NB4 (cell line): ENCODE measurements at regions not wholly inside any gene's neighbourhood (a gene's known extent, or its start where the extent isn't known, plus 50 kb on each side); places are given as distances from the start of the nearest gene placed in this dataset.
"Not testable (repeated sequence)": the region's sequence is repeated elsewhere in the genome, so short reads cannot be mapped to it uniquely, and the experiment has no call there.

Experiments used
- DNase-seq: peaks from one replicate; pipeline ENCODE4 v3.0.0; 2010; ENCODE audit warnings: low read depth
- H3K4me3 ChIP-seq: one replicate; pipeline ENCODE4 v1.5.1; 2011; ENCODE audit warnings: mild to moderate bottlenecking, low read depth, low read length, moderate library complexity
- MYC ChIP-seq: IDR thresholded peaks from 2 replicates; pipeline ENCODE4 v1.6.1; 2011; ENCODE audit warnings: low read depth, low read length
- POLR2A ChIP-seq: IDR thresholded peaks from 2 replicates; pipeline ENCODE4 v1.6.1; 2011; ENCODE audit warnings: mild to moderate bottlenecking; ENCODE audit not compliant: insufficient read length; ENCODE audit errors: extremely low read depth
- TF ChIP-seq, protein P1 (sequence below): IDR thresholded peaks from 2 replicates; pipeline ENCODE4 v1.6.1; 2011; ENCODE audit warnings: low read depth, low read length
- TF ChIP-seq, protein P2 (sequence below): IDR thresholded peaks from one replicate; pipeline ENCODE4 v1.5.1; 2012; ENCODE audit warnings: low read depth, low read length

DNA sequence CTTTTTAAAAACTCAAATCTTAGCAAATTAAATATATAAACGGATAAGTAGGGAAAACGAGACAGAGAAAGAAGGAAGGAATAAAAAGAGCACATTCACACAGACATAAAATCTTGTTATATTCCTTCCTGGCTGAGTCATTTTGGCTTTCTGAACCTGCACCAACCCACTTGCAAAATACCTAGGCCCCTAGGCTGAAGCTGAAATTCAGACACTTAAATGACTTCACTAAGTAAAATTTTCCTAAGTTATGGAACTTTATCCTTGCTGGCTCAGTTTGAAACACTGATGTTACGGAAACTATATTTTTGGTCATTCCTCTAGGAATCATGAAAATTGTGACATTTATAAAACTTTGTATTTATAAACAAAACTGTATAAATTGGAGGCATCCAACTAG lies 462.8 kb upstream of the NFIA start:
- DNase-seq, result no peak
- H3K4me3 ChIP-seq, result no peak overlapping the region
- TF ChIP-seq, protein P1, sequence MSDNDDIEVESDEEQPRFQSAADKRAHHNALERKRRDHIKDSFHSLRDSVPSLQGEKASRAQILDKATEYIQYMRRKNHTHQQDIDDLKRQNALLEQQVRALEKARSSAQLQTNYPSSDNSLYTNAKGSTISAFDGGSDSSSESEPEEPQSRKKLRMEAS, result no peak
- TF ChIP-seq MYC (no peak), POLR2A (no peak)
- TF ChIP-seq, protein P2, sequence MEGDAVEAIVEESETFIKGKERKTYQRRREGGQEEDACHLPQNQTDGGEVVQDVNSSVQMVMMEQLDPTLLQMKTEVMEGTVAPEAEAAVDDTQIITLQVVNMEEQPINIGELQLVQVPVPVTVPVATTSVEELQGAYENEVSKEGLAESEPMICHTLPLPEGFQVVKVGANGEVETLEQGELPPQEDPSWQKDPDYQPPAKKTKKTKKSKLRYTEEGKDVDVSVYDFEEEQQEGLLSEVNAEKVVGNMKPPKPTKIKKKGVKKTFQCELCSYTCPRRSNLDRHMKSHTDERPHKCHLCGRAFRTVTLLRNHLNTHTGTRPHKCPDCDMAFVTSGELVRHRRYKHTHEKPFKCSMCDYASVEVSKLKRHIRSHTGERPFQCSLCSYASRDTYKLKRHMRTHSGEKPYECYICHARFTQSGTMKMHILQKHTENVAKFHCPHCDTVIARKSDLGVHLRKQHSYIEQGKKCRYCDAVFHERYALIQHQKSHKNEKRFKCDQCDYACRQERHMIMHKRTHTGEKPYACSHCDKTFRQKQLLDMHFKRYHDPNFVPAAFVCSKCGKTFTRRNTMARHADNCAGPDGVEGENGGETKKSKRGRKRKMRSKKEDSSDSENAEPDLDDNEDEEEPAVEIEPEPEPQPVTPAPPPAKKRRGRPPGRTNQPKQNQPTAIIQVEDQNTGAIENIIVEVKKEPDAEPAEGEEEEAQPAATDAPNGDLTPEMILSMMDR, result no peak

DNA sequence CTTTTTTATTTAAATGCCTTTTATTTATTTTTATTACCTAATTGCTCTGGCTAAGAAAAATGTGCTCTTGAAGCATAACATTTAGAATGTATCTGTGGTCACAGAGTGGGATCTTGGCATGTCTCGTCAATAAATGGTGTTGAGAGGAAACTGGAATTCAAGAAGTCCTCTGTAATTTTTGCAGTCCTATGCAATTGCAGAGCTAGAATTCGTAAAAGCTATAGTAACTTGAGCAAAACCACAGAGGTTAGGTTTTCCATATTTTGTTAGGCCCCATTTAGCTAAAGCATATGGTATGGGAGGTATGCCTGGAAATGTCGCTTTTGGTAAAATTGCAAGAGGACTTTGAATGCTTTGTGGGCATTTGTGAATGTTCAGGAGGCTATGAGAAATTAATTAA lies 466.7 kb upstream of the NFIA start:
- no peak for DNase-seq
- no peak for TF ChIP-seq MYC
- no peak overlapping the region for H3K4me3 ChIP-seq

DNA sequence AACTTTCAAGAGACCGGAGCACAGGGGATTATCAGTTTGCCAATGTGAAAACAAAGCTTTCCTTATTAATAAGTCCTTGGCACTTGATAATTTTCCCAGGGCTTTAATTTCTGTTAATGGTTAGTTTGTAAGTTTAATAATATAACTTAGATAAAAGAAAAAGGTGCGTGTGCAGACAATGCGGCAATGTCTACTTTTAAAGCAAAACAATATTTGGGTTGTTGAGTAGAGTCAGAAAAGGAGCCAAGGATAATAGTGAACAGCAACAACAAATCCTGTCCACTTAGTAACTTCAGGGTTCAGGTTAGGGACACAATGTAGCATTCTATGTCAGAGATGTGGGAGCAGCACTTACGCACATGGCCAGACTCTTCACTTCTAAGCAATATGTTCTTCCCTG lies 469.6 kb upstream of the NFIA start:
- DNase-seq, result no peak
- TF ChIP-seq, protein P1, result no peak
- TF ChIP-seq, protein P2, result no peak
- no peak for TF ChIP-seq POLR2A
- no peak for TF ChIP-seq MYC
- no peak overlapping the region for H3K4me3 ChIP-seq

DNA sequence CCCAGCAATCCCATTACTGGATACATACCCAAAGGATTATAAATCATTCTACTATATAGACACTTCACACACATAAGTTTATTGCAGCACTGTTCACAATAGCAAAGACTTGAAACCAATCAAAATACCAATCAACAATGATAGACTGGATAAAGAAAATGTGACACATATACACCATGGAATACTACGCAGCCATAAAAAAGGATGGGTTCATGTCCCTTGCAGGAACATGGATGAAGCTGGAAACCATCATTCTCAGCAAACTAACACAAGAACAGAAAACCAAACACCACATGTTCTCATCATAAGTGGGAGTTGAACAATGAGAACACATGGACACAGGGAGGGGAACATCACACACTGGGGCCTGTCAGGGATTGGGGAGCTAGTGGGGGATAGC lies 475.4 kb upstream of the NFIA start:
- not testable (repeated sequence) for DNase-seq, H3K4me3 ChIP-seq

DNA sequence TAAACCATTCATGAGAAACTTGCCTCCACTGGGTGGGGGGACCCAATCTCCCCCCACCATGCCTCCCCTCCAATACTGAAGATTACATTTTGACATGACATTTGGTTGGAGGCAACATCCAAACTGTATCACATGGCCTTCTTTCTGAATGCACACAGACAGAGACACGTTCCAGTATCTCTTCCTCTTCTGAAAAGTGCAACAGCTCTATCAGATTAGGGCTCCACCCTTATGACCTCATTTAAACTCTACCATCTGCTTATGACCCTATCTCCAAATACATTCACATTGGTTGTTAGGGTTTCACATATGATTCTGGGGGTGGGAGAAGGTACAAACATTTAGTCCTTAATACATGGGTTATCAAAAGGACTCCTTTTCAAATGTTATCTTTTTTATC lies 481.8 kb upstream of the NFIA start:
- no peak for DNase-seq
- TF ChIP-seq, protein P2, result no peak
- TF ChIP-seq MYC, result no peak
- no peak for TF ChIP-seq POLR2A
- TF ChIP-seq, protein P1, result no peak
- no peak overlapping the region for H3K4me3 ChIP-seq

DNA sequence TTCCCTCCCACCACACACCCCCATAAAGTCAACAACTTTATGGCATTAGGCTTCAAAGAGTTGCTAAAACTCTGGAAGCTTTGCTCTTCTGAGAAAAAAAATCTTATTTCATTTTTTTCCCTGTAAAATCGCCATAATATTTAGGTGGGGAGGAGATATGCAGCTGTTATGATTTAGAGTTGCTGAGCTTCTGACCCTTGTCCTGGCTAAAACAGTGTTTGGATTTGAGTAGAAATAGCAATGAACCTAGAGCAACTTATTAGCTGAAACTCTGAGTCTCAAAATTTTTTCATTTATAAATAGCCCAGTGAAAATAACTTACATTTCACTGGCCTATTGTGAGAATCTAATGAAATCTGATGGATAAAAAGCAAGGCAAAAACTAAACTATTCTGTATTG lies 482.8 kb upstream of the NFIA start:
- DNase-seq, result no peak
- no peak overlapping the region for H3K4me3 ChIP-seq
- TF ChIP-seq MYC (no peak), POLR2A (no peak)
- TF ChIP-seq, protein P2, result no peak
- TF ChIP-seq, protein P1, result no peak

DNA sequence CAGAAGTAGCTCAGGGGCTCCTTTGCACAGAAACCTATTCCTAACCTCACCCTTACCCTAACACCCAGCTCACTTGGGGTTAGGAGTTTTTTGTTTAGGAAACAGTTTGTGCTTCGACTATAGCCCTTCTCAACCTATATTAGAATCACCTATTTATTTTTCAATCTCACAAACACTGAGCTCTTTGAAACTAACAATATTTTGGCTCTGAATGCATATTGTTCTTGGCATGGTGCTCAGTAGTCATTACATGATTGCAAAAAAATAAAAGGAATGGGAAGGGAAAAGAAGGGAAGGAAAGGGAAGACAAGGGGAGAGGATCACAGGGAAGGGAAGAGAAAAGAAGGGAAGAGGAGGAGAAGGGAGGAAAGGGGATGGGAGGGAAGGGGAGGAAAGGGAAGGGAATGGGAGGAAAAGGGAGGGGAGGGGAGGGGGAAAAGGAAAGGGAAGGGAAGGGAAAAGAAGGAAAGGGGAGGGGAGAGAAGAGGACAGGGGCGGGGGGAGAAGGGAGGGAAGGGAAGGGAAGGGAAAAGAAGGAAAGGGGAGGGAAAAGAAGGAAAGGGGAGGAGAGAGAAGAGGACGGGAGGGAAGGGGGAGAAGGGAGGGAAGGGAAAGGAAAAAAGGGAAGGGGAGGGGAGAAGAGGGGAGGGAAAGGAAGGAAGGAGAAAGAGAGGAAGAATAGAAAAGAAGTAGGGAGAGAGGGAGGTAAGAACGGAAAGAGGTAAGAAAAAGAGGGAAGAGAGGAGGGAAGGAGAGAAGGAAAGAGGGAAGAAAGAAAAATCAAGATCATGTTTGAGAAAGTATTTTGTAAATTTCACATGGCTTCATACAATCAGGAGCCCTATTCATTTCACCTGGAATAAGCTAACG lies 484.1 kb upstream of the NFIA start:
- TF ChIP-seq, protein P1, result no peak
- TF ChIP-seq POLR2A (no peak), MYC (no peak)
- TF ChIP-seq, protein P2, result no peak
- no peak overlapping the region for H3K4me3 ChIP-seq
- DNase-seq, result no peak
